Endothelial cell of umbilical vein (primary cell): ENCODE measurements at regions not wholly inside any gene's neighbourhood (a gene's known extent, or its start where the extent isn't known, plus 50 kb on each side); places are given as distances from the start of the nearest gene placed in this dataset.

Experiments used
- BruUV-seq: library from RNA; stranded (reverse); fragments of 400-500 nt; replicated peaks from 2 replicates; lab custom pipeline; 2021; lab: Mats Ljungman, UMichigan
- CTCF ChIA-PET: fragments of 300-600, 350-600 bp; sonication (Branson Sonifier 250); formaldehyde crosslinking; loops from one replicate; lab custom pipeline; 2021; ENCODE audit warnings: antibody characterized with exemption, inconsistent platforms; lab: Charles Lee
- POLR2A ChIA-PET: fragments of 300-600, 350-600 bp; sonication (Branson Sonifier 250); formaldehyde crosslinking; loops from one replicate; lab custom pipeline; 2021; ENCODE audit warnings: antibody characterized with exemption, inconsistent platforms; lab: Charles Lee
- DNase-seq: peaks from one replicate; pipeline ENCODE4 v3.0.0-alpha.2; 2011; ENCODE audit warnings: low read depth, low spot score
- FAIRE-seq: peaks from 2 replicates; lab custom pipeline; 2011; peaks lifted over from hg19 to GRCh38; lab: Jason Lieb, UNC
- H2AFZ ChIP-seq: 2 replicates; pipeline ENCODE4 v1.6.0; 2012; ENCODE audit warnings: low read depth, low read length, control low read depth, inconsistent platforms
- H3K27ac ChIP-seq: 2 replicates; pipeline ENCODE4 v1.5.1; 2011; ENCODE audit warnings: low read depth, mild to moderate bottlenecking, control low read depth, low read length, moderate library complexity; ENCODE audit not compliant: insufficient read depth
- H3K27me3 ChIP-seq, 2 experiments: 2 replicates each; pipeline versions ENCODE4 v1.6.0 to v1.6.1; 2011; ENCODE audit warnings: low read length in 2 of 2, mixed read lengths in 1 of 2; ENCODE audit not compliant: control insufficient read depth in 2 of 2, insufficient read depth in 2 of 2
- H3K36me3 ChIP-seq, 2 experiments: 2 replicates in 1 of 2; 3 replicates in 1 of 2; pipeline ENCODE4 v1.5.1; 2011; ENCODE audit warnings: low read length in 2 of 2, mild to moderate bottlenecking in 1 of 2, moderate library complexity in 1 of 2; ENCODE audit not compliant: control insufficient read depth in 2 of 2, insufficient read depth in 2 of 2; ENCODE audit errors: extremely low read depth in 1 of 2
- H3K4me1 ChIP-seq: 3 replicates; pipeline ENCODE4 v1.5.1; 2011; ENCODE audit warnings: mild to moderate bottlenecking, low read length; ENCODE audit not compliant: control insufficient read depth, insufficient read depth; ENCODE audit errors: extremely low read depth
- H3K4me2 ChIP-seq: 2 replicates; pipeline ENCODE4 v1.6.1; 2011; ENCODE audit warnings: low read length, control low read depth, mixed read lengths; ENCODE audit not compliant: insufficient read depth
- H3K4me3 ChIP-seq, 3 experiments: fragments of 200-600 bp in 1 of 3; sonication (generic), shearing (Covaris generic) in 1 of 3; replicated peaks in 1 of 3; 2 replicates each; pipeline ENCODE4 v1.5.1; 2011 to 2016; ENCODE audit warnings: control low read depth in 3 of 3, low read length in 3 of 3, mild to moderate bottlenecking in 2 of 3, inconsistent platforms in 1 of 3, low read depth in 1 of 3, moderate library complexity in 1 of 3; ENCODE audit not compliant: insufficient read depth in 1 of 3
- H3K79me2 ChIP-seq: 2 replicates; pipeline ENCODE4 v1.6.0; 2012; ENCODE audit warnings: low read length, inconsistent platforms; ENCODE audit not compliant: control insufficient read depth, insufficient read depth
- H3K9ac ChIP-seq: replicated peaks from 2 replicates; pipeline ENCODE3; 2011; ENCODE audit warnings: low read length, control low read depth; ENCODE audit not compliant: insufficient read depth; ENCODE audit errors: extremely low read depth
- H3K9me1 ChIP-seq: replicated peaks from 3 replicates; pipeline ENCODE4 v1.6.0; 2011; ENCODE audit warnings: mild to moderate bottlenecking, low read length; ENCODE audit not compliant: control insufficient read depth, insufficient read depth; ENCODE audit errors: extremely low read depth
- H3K9me3 ChIP-seq: replicated peaks from 2 replicates; pipeline ENCODE4 v1.5.1; 2012; ENCODE audit warnings: low read length, inconsistent platforms; ENCODE audit not compliant: control insufficient read depth, insufficient read depth
- H4K20me1 ChIP-seq: replicated peaks from 2 replicates; pipeline ENCODE3; 2011; ENCODE audit warnings: mild to moderate bottlenecking, low read length; ENCODE audit not compliant: control insufficient read depth, insufficient read depth; ENCODE audit errors: extremely low read depth
- EZH2 ChIP-seq: IDR thresholded peaks from 2 replicates; pipeline ENCODE4 v1.6.1; 2012; ENCODE audit warnings: borderline replicate concordance, low read depth, mild to moderate bottlenecking, moderate library complexity, low read length, inconsistent platforms; ENCODE audit not compliant: severe bottlenecking
- FOS ChIP-seq: IDR thresholded peaks from 2 replicates; pipeline ENCODE4 v1.6.1; 2011; ENCODE audit warnings: mild to moderate bottlenecking, low read length, moderate library complexity, borderline replicate concordance; ENCODE audit not compliant: insufficient read depth
- GATA2 ChIP-seq: IDR thresholded peaks from 2 replicates; pipeline ENCODE4 v1.7.0; 2011; ENCODE audit warnings: low read depth, mild to moderate bottlenecking, moderate library complexity, mixed read lengths, low read length; ENCODE audit not compliant: insufficient read length, insufficient read depth
- MYC ChIP-seq: IDR thresholded peaks from one replicate; pipeline ENCODE4 v1.6.1; 2011; ENCODE audit warnings: mild to moderate bottlenecking, low read depth, low read length
- POLR2A ChIP-seq: IDR thresholded peaks from 2 replicates; pipeline ENCODE4 v1.6.1; 2012; ENCODE audit warnings: low read depth, mild to moderate bottlenecking, control low read depth, low read length
- dilution Hi-C: fragments of 300-500 bp; cut with MboI; formaldehyde crosslinking; loops from one replicate; pipeline ENCODE4 v1.15.0; 2019; ENCODE audit warnings: low sequenced_read_pairs; ENCODE audit not compliant: extremely low pct_ligation_motif_present
- intact Hi-C: fragments of 100-400 bp; cut with micrococcal nuclease; formaldehyde crosslinking; loops from one replicate; pipeline ENCODE4 v1.10.0; 2022
- TF ChIP-seq, protein P1 (sequence below), 2 donors: IDR thresholded peaks; 1 replicate in 1 of 2; 2 replicates in 1 of 2; pipeline ENCODE4 v1.5.1; 2011; ENCODE audit warnings: low read length in 2 of 2, mild to moderate bottlenecking in 2 of 2, moderate library complexity in 2 of 2, control low read depth in 1 of 2, inconsistent platforms in 1 of 2, low read depth in 1 of 2; ENCODE audit not compliant: insufficient read depth in 1 of 2; ENCODE audit errors: extremely low read depth in 1 of 2
- TF ChIP-seq, protein P2 (sequence below): IDR thresholded peaks from 2 replicates; pipeline ENCODE4 v1.6.1; 2011; ENCODE audit not compliant: insufficient read depth, insufficient read length

DNA sequence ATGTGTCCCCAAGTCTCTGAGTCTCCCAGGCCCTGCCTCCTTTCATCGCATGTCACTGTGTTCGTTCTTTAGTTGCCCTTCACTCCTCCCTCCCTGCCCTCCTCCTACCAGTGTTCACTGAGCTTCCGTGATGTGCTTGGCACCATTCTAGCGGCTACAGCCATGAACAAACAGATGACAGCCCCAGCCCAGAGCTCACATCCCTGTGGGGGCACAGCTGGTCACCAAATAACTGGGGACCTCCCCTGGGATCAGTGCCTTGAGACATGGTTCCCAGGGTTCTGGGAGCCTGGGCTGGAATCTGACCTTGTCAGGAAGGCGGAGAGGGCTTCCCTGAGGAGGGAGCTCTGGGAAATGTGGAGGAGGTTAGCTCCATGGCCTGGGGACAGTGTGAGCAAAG, 320.7 kb downstream of the PTPRU start:
- CTCF ChIA-PET = interaction anchor here (0.9 kb wide), 1 partner anchor 236 kb away, joined by 3 read pairs; no protein-coding TSS in a partner anchor
- no peaks in the 10 kb centered on the region for H3K36me3 ChIP-seq
- no peak overlapping the region for H3K4me3 ChIP-seq
- no peaks in the 10 kb centered on the region for H4K20me1 ChIP-seq
- H3K4me2 ChIP-seq = no peak overlapping the region
- no peaks in the 10 kb centered on the region for H3K79me2 ChIP-seq
- no peaks in the 10 kb centered on the region for H3K9me1 ChIP-seq
- POLR2A ChIA-PET = no interaction called here
- BruUV-seq = no TSS peak
- DNase-seq = no peak
- no peaks in the 10 kb centered on the region for H3K9me3 ChIP-seq
- no peaks in the 10 kb centered on the region for H3K27me3 ChIP-seq
- no peak overlapping the region for H3K9ac ChIP-seq
- intact Hi-C loops = no loop called here
- no peak overlapping the region for H2AFZ ChIP-seq
- H3K27ac ChIP-seq = no peak overlapping the region
- dilution Hi-C loops = no loop called here
- H3K4me1 ChIP-seq = no peaks in the 10 kb centered on the region
- TF ChIP-seq FOS = no peak
- TF ChIP-seq, protein P1, sequence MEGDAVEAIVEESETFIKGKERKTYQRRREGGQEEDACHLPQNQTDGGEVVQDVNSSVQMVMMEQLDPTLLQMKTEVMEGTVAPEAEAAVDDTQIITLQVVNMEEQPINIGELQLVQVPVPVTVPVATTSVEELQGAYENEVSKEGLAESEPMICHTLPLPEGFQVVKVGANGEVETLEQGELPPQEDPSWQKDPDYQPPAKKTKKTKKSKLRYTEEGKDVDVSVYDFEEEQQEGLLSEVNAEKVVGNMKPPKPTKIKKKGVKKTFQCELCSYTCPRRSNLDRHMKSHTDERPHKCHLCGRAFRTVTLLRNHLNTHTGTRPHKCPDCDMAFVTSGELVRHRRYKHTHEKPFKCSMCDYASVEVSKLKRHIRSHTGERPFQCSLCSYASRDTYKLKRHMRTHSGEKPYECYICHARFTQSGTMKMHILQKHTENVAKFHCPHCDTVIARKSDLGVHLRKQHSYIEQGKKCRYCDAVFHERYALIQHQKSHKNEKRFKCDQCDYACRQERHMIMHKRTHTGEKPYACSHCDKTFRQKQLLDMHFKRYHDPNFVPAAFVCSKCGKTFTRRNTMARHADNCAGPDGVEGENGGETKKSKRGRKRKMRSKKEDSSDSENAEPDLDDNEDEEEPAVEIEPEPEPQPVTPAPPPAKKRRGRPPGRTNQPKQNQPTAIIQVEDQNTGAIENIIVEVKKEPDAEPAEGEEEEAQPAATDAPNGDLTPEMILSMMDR (IDR thresholded peaks at IDR 0.05; ENCODE audit: extremely low read depth in 1 of 2, insufficient read depth in 1 of 2, low read depth in 1 of 2, low read length in 2 of 2) = no peak
- TF ChIP-seq MYC = no peak
- TF ChIP-seq POLR2A = no peak
- no peak for TF ChIP-seq GATA2
- TF ChIP-seq, protein P2, sequence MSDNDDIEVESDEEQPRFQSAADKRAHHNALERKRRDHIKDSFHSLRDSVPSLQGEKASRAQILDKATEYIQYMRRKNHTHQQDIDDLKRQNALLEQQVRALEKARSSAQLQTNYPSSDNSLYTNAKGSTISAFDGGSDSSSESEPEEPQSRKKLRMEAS = no peak
- no peak for TF ChIP-seq EZH2
- FAIRE-seq = no peak
